ENCODE measurements at regions not wholly inside any gene's neighbourhood (a gene's known extent, or its start where the extent isn't known, plus 50 kb on each side); places are given as distances from the start of the nearest gene placed in this dataset.

DNA sequence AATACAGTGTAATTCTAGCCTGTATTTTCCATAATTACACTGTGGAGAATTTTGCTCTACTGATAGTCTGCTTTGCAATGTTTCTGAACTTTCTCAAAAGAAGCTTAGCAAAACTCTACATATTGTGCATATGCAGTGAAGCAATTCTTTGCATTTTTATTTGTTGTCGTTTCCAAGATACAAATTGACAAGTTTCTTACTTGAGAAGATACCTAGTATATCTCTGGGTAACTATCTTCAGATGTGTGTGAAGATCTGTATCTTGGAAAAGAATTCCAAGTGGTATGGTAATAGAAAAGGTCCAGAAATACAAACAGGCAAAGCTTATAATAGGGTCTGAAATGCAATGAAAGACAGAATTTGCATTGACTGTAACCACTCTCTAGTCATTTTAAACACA is 1119.8 kb upstream of the INTU start:
- TF ChIP-seq CTCF (IDR thresholded peaks at IDR 0.05) (no peak), POLR2A (IDR thresholded peaks at IDR 0.05) (no peak)

Data from lower leg skin (tissue), 3 donors.